ENCODE measurements at regions not wholly inside any gene's neighbourhood (a gene's known extent, or its start where the extent isn't known, plus 50 kb on each side); places are given as distances from the start of the nearest gene placed in this dataset.

DNA sequence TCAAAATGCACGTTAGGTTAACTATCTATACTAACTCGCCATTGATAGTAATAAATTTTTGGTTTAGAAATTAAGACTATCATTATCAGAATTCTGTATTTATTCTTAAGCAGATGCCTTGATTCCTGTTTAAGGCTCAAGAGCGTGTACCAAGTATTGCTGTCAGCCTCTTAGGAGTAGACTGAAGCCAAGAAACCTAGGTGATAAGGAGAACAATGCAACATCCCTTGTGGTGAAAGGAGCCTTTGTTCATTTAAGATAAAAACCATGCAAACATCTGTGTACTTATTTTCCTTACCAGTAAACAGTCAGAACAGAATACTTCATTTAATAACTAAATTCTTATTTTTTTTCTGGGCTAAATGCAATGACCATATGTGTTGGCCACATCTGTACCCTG lies 109.4 kb upstream of the NOVA1 start:
- TF ChIP-seq, protein P1, sequence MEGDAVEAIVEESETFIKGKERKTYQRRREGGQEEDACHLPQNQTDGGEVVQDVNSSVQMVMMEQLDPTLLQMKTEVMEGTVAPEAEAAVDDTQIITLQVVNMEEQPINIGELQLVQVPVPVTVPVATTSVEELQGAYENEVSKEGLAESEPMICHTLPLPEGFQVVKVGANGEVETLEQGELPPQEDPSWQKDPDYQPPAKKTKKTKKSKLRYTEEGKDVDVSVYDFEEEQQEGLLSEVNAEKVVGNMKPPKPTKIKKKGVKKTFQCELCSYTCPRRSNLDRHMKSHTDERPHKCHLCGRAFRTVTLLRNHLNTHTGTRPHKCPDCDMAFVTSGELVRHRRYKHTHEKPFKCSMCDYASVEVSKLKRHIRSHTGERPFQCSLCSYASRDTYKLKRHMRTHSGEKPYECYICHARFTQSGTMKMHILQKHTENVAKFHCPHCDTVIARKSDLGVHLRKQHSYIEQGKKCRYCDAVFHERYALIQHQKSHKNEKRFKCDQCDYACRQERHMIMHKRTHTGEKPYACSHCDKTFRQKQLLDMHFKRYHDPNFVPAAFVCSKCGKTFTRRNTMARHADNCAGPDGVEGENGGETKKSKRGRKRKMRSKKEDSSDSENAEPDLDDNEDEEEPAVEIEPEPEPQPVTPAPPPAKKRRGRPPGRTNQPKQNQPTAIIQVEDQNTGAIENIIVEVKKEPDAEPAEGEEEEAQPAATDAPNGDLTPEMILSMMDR (IDR thresholded peaks at IDR 0.05) = no peak

- TF ChIP-seq, protein P1 (IDR thresholded peaks at IDR 0.05) = no peak
Measured at GRCh38 chr14:26709019-26709418, 111.2 kb upstream of the NOVA1 start.

DNA sequence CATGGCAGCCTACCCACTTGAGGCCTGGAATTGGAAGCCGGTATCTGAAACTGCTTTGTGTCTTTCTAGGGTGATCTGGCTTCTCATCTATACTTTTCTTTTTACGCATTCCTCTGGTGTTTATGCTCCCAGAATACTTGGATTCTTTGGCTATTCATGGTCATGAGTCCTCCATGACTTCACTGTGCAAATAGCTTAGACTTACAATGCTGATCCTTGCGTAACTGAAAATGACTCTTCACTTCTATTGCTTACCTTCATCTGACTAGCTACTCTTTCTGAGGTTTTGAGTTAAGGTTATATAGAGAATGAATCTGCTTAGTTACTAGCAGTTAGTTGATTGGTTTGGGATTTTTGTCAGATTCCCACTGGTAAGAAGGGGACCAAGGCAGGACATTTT lies 121.7 kb upstream of the NOVA1 start:
- TF ChIP-seq, protein P1 (IDR thresholded peaks at IDR 0.05) = no peak

DNA sequence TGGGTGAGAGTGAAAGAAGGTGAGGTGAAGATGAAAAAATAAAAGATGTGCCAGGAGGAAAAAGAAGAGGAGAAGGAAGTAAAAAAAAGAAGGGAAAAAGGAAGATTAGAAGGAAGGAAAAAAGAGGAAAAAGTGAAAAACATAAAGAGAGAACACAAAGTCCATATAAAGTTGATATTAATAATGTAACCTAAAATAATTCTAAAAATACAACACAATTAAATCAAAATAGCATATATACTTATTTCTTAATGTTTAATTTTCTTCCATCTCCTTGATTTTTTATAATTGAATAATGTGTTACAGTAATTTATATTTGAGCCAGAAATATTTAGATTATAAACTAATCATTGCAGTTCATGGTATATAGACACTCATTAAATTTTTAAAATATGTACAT lies 124.4 kb upstream of the NOVA1 start:
- TF ChIP-seq, protein P1 (IDR thresholded peaks at IDR 0.05) = no peak

GRCh38 chr14:26729851-26730250 lies 132.0 kb upstream of the NOVA1 start:
- TF ChIP-seq, protein P1 (IDR thresholded peaks at IDR 0.05) = no peak

- TF ChIP-seq, protein P1 (IDR thresholded peaks at IDR 0.05) = peak; percentile 61
Measured at GRCh38 chr14:26730929-26731618, 133.2 kb upstream of the NOVA1 start.

GRCh38 chr14:26735811-26736210 lies 138.0 kb upstream of the NOVA1 start:
- TF ChIP-seq, protein P1 (IDR thresholded peaks at IDR 0.05) = no peak

DNA sequence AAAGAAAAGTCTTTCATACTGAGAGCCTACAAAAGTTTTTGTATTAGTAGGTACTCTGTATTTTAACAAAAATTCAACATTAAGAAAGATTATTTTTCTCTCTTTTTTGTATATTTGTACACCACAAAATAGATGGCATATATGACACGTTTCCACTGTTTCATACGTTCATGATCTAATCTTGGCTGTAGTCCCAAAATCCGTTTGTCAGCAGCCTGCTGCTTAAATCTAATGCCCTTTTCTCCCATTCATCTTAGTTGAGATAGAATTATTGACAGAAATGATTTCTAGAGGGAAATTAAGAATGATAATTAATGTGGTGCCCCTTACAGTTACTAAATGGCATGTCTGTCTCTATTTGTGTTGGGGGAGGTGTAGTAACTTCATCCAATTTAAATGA lies 140.7 kb upstream of the NOVA1 start:
- TF ChIP-seq, protein P1 (IDR thresholded peaks at IDR 0.05) = no peak

Data from LNCAP (cell line).